HPDE6-E6E7 (cell line): ENCODE measurements at regions not wholly inside any gene's neighbourhood (a gene's known extent, or its start where the extent isn't known, plus 50 kb on each side); places are given as distances from the start of the nearest gene placed in this dataset.
A peak's percentile ranks its signal among the peaks of the same experiment; 100 is the strongest.

Source experiments
- DNase-seq: peaks from one replicate; pipeline ENCODE4 v3.0.0; 2011; ENCODE audit warnings: missing footprints; ENCODE audit errors: extremely low spot score

GRCh38 chr2:150319085-150319484 lies 168.4 kb downstream of the RND3 start:
- DNase-seq: no peak

- DNase-seq: no peak
Observed at GRCh38 chr2:150312271-150312670, 175.2 kb downstream of the RND3 start.

GRCh38 chr2:150309311-150310080 lies 178.0 kb downstream of the RND3 start:
- DNase-seq: no peak

GRCh38 chr2:150307258-150307657 lies 180.2 kb downstream of the RND3 start:
- no peak for DNase-seq

- no peak for DNase-seq
Observed at GRCh38 chr2:150303281-150303680, 184.2 kb downstream of the RND3 start.

- no peak for DNase-seq
Observed at GRCh38 chr2:150298571-150299305, 188.7 kb downstream of the RND3 start.

- DNase-seq: no peak
Observed at GRCh38 chr2:150296770-150297546, 190.5 kb downstream of the RND3 start.

GRCh38 chr2:150295544-150295943 lies 191.9 kb downstream of the RND3 start:
- no peak for DNase-seq

GRCh38 chr2:150293771-150294170 lies 193.7 kb downstream of the RND3 start:
- no peak for DNase-seq

GRCh38 chr2:150292807-150293206 lies 194.7 kb downstream of the RND3 start:
- DNase-seq: no peak

- no peak for DNase-seq
Observed at GRCh38 chr2:150292192-150292591, 195.3 kb downstream of the RND3 start.

- no peak for DNase-seq
Observed at GRCh38 chr2:150286730-150287362, 200.6 kb downstream of the RND3 start.

- DNase-seq: no peak
Observed at GRCh38 chr2:150284116-150284515, 203.4 kb downstream of the RND3 start.

GRCh38 chr2:150282771-150283371 lies 204.6 kb downstream of the RND3 start:
- DNase-seq: no peak

GRCh38 chr2:150282357-150282756 lies 205.1 kb downstream of the RND3 start:
- no peak for DNase-seq

- DNase-seq: no peak
Observed at GRCh38 chr2:150280231-150280630, 207.2 kb downstream of the RND3 start.

GRCh38 chr2:150279686-150280085 lies 207.8 kb downstream of the RND3 start:
- no peak for DNase-seq

- DNase-seq: no peak
Observed at GRCh38 chr2:150276737-150277136, 210.7 kb downstream of the RND3 start.

GRCh38 chr2:150274108-150274507 lies 213.4 kb downstream of the RND3 start:
- DNase-seq: peak; percentile 31

GRCh38 chr2:150271952-150272802 lies 215.3 kb downstream of the RND3 start:
- peak; percentile 25 for DNase-seq
